ENCODE measurements at regions not wholly inside any gene's neighbourhood (a gene's known extent, or its start where the extent isn't known, plus 50 kb on each side); places are given as distances from the start of the nearest gene placed in this dataset.

DNA sequence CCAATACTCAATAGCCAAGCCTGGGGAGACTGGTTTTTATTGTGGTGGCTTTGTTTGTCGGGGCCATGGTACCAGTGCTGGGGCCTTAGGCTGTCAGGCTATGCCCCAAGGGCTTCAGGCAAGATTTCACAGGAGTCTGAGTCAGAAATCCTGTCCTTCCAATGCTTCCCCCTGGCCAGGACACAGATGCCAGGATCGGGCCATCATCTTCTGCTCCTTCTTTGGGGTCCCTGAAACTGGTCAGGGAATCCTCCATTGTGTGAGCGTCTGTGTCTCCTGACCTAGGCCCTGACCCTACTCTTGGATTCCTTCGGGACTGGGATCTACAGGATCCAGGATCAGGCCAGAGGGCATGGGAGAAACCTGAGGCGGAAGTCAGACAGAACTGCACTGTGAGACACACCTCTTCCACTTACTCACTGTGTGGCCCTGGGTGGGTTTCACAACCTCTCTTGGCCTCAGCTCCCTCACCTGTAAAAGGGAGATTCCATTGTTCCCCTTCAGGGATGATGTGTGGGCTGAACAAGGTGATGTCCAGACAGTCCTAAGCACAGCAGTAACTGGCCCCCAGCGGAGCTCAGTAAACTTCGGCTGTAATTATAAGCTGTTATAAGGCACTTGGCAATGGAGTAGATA is 292.7 kb downstream of the UACA start:
- TF ChIP-seq, protein P1, sequence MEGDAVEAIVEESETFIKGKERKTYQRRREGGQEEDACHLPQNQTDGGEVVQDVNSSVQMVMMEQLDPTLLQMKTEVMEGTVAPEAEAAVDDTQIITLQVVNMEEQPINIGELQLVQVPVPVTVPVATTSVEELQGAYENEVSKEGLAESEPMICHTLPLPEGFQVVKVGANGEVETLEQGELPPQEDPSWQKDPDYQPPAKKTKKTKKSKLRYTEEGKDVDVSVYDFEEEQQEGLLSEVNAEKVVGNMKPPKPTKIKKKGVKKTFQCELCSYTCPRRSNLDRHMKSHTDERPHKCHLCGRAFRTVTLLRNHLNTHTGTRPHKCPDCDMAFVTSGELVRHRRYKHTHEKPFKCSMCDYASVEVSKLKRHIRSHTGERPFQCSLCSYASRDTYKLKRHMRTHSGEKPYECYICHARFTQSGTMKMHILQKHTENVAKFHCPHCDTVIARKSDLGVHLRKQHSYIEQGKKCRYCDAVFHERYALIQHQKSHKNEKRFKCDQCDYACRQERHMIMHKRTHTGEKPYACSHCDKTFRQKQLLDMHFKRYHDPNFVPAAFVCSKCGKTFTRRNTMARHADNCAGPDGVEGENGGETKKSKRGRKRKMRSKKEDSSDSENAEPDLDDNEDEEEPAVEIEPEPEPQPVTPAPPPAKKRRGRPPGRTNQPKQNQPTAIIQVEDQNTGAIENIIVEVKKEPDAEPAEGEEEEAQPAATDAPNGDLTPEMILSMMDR (IDR thresholded peaks at IDR 0.05 in 2 of 3, conservative IDR thresholded peaks at IDR 0.05 in 1 of 3; ENCODE audit: borderline replicate concordance in 1 of 3, insufficient read depth in 1 of 3, low read depth in 2 of 3, low read length in 2 of 3): no peak
- no peak for TF ChIP-seq ZFX (IDR thresholded peaks at IDR 0.05)
- TF ChIP-seq ZNF274 (IDR thresholded peaks at IDR 0.05; ENCODE audit: low read depth, low read length): no peak
- no peak for TF ChIP-seq POLR2A (IDR thresholded peaks at IDR 0.05; ENCODE audit: borderline replicate concordance, extremely low read depth, insufficient read depth, insufficient read length)
- no peak for TF ChIP-seq EGR1 (IDR thresholded peaks at IDR 0.05; ENCODE audit: low read depth)
- no peak for TF ChIP-seq SIN3A (IDR thresholded peaks at IDR 0.05; ENCODE audit: low read depth)
- no peak for TF ChIP-seq RAD21 (IDR thresholded peaks at IDR 0.05; ENCODE audit: low read depth)
- TF ChIP-seq JUND (IDR thresholded peaks at IDR 0.05): no peak
- no peak for TF ChIP-seq POLR2AphosphoS5 (IDR thresholded peaks at IDR 0.05; ENCODE audit: low read depth, low read length)
- no peak for TF ChIP-seq SP1 (IDR thresholded peaks at IDR 0.05; ENCODE audit: low read depth)
- no peak for TF ChIP-seq YY1 (IDR thresholded peaks at IDR 0.05; ENCODE audit: extremely low read depth, insufficient replicate concordance, low read depth, low read length)
- TF ChIP-seq, protein P2, sequence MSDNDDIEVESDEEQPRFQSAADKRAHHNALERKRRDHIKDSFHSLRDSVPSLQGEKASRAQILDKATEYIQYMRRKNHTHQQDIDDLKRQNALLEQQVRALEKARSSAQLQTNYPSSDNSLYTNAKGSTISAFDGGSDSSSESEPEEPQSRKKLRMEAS (IDR thresholded peaks at IDR 0.05): no peak
- no peak for TF ChIP-seq SRF (IDR thresholded peaks at IDR 0.05; ENCODE audit: low read depth)
- TF ChIP-seq, protein P3, sequence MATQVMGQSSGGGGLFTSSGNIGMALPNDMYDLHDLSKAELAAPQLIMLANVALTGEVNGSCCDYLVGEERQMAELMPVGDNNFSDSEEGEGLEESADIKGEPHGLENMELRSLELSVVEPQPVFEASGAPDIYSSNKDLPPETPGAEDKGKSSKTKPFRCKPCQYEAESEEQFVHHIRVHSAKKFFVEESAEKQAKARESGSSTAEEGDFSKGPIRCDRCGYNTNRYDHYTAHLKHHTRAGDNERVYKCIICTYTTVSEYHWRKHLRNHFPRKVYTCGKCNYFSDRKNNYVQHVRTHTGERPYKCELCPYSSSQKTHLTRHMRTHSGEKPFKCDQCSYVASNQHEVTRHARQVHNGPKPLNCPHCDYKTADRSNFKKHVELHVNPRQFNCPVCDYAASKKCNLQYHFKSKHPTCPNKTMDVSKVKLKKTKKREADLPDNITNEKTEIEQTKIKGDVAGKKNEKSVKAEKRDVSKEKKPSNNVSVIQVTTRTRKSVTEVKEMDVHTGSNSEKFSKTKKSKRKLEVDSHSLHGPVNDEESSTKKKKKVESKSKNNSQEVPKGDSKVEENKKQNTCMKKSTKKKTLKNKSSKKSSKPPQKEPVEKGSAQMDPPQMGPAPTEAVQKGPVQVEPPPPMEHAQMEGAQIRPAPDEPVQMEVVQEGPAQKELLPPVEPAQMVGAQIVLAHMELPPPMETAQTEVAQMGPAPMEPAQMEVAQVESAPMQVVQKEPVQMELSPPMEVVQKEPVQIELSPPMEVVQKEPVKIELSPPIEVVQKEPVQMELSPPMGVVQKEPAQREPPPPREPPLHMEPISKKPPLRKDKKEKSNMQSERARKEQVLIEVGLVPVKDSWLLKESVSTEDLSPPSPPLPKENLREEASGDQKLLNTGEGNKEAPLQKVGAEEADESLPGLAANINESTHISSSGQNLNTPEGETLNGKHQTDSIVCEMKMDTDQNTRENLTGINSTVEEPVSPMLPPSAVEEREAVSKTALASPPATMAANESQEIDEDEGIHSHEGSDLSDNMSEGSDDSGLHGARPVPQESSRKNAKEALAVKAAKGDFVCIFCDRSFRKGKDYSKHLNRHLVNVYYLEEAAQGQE (IDR thresholded peaks at IDR 0.05; ENCODE audit: low read depth): no peak
